Mesothelial cell of epicardium (in vitro differentiated cells): ENCODE measurements at regions not wholly inside any gene's neighbourhood (a gene's known extent, or its start where the extent isn't known, plus 50 kb on each side); places are given as distances from the start of the nearest gene placed in this dataset.

Source experiments
- DNase-seq, 2 experiments: peaks; one replicate each; pipeline ENCODE4 v3.0.0; 2021; ENCODE audit warnings: low spot score in 2 of 2; ENCODE audit not compliant: unreplicated experiment in 2 of 2
- H3K27ac Mint-ChIP-seq: 2 replicates; pipeline ENCODE4 v1.8.0; 2021; ENCODE audit warnings: mixed read lengths
- H3K27me3 Mint-ChIP-seq: 2 replicates; pipeline ENCODE4 v1.8.0; 2021; ENCODE audit warnings: low read depth, mixed read lengths
- H3K36me3 Mint-ChIP-seq: 2 replicates; pipeline ENCODE4 v1.8.0; 2021; ENCODE audit warnings: mixed read lengths
- H3K4me1 Mint-ChIP-seq: 2 replicates; pipeline ENCODE4 v1.8.0; 2021; ENCODE audit warnings: mixed read lengths
- H3K4me3 Mint-ChIP-seq: 2 replicates; pipeline ENCODE4 v1.8.0; 2021; ENCODE audit warnings: mild to moderate bottlenecking, moderate library complexity, mixed read lengths
- H3K9me3 Mint-ChIP-seq: 2 replicates; pipeline ENCODE4 v1.8.0; 2021; ENCODE audit warnings: mixed read lengths
- CTCF ChIP-seq: fragments of 200-600 bp; sonication (generic); IDR thresholded peaks from one replicate; pipeline ENCODE4 v1.5.0; 2021; ENCODE audit warnings: antibody characterized with exemption; ENCODE audit not compliant: unreplicated experiment

- no peak for DNase-seq
- Mint-ChIP-seq H3K4me1 (peaks cover 13% of the 10 kb centered on the region), H3K9me3 (peaks cover 4% of the 10 kb centered on the region), H3K27me3 (no peaks in the 10 kb centered on the region), H3K36me3 (no peaks in the 10 kb centered on the region), H3K27ac (no peak overlapping the region), H3K4me3 (no peak overlapping the region)
- TF ChIP-seq CTCF = no peak
Measured at GRCh38 chr3:103791786-103792515, 1357.1 kb downstream of the ZPLD1 start.

- Mint-ChIP-seq H3K27me3 (no peaks in the 10 kb centered on the region), H3K4me3 (no peak overlapping the region), H3K9me3 (peaks cover 4% of the 10 kb centered on the region), H3K36me3 (no peaks in the 10 kb centered on the region), H3K4me1 (peaks cover 11% of the 10 kb centered on the region), H3K27ac (no peak overlapping the region)
- TF ChIP-seq CTCF = no peak
- DNase-seq = no peak
Measured at GRCh38 chr3:103794656-103795055, 1359.8 kb downstream of the ZPLD1 start.

- Mint-ChIP-seq H3K4me3 (no peak overlapping the region), H3K27ac (no peak overlapping the region), H3K36me3 (no peaks in the 10 kb centered on the region), H3K9me3 (peaks cover 7% of the 10 kb centered on the region), H3K4me1 (peaks cover 11% of the 10 kb centered on the region), H3K27me3 (no peaks in the 10 kb centered on the region)
- no peak for TF ChIP-seq CTCF
- DNase-seq = no peak
Measured at GRCh38 chr3:103796068-103796467, 1361.3 kb downstream of the ZPLD1 start.

GRCh38 chr3:103803787-103804186 lies 1369.0 kb downstream of the ZPLD1 start:
- DNase-seq = no peak
- peaks cover 3% of the 10 kb centered on the region for H3K4me1 Mint-ChIP-seq
- H3K36me3 Mint-ChIP-seq = peaks cover 2% of the 10 kb centered on the region
- TF ChIP-seq CTCF = no peak
- no peak overlapping the region for H3K4me3 Mint-ChIP-seq
- H3K27ac Mint-ChIP-seq = no peak overlapping the region
- H3K27me3 Mint-ChIP-seq = no peaks in the 10 kb centered on the region
- peaks cover 30% of the 10 kb centered on the region for H3K9me3 Mint-ChIP-seq

GRCh38 chr3:103810167-103810566 lies 1375.4 kb downstream of the ZPLD1 start:
- Mint-ChIP-seq H3K9me3 (peaks cover 43% of the 10 kb centered on the region), H3K36me3 (peaks cover 4% of the 10 kb centered on the region), H3K4me3 (no peak overlapping the region), H3K27ac (no peak overlapping the region), H3K27me3 (no peaks in the 10 kb centered on the region), H3K4me1 (no peaks in the 10 kb centered on the region)
- DNase-seq = no peak
- no peak for TF ChIP-seq CTCF

- H3K9me3 Mint-ChIP-seq = peaks cover 18% of the 10 kb centered on the region
- no peak overlapping the region for H3K27ac Mint-ChIP-seq
- H3K27me3 Mint-ChIP-seq = no peaks in the 10 kb centered on the region
- no peak for TF ChIP-seq CTCF
- no peak for DNase-seq
- peaks cover 2% of the 10 kb centered on the region for H3K36me3 Mint-ChIP-seq
- H3K4me3 Mint-ChIP-seq = no peak overlapping the region
- H3K4me1 Mint-ChIP-seq = no peaks in the 10 kb centered on the region
Measured at GRCh38 chr3:103813955-103814354, 1379.1 kb downstream of the ZPLD1 start.
